ENCODE measurements at regions not wholly inside any gene's neighbourhood (a gene's known extent, or its start where the extent isn't known, plus 50 kb on each side); places are given as distances from the start of the nearest gene placed in this dataset.

GRCh38 chr12:74689071-74689655 is 151.5 kb downstream of the ATXN7L3B start:
- no peaks in the 10 kb centered on the region for H3K27me3 ChIP-seq (ENCODE audit: control insufficient read depth, insufficient read depth, low read length)
- H3K9me3 ChIP-seq (ENCODE audit: control insufficient read depth, low read depth, low read length): peaks cover 11% of the 10 kb centered on the region
- no peak overlapping the region for H3K4me3 ChIP-seq (ENCODE audit: low read length)
- H3K4me1 ChIP-seq (ENCODE audit: control insufficient read depth, low read depth, low read length): no peaks in the 10 kb centered on the region
- H3K9ac ChIP-seq (ENCODE audit: low read length): no peak overlapping the region
- no peaks in the 10 kb centered on the region for H3K36me3 ChIP-seq (ENCODE audit: control insufficient read depth, low read depth, low read length)
- H3K27ac ChIP-seq (ENCODE audit: low read length): no peak overlapping the region

DNA sequence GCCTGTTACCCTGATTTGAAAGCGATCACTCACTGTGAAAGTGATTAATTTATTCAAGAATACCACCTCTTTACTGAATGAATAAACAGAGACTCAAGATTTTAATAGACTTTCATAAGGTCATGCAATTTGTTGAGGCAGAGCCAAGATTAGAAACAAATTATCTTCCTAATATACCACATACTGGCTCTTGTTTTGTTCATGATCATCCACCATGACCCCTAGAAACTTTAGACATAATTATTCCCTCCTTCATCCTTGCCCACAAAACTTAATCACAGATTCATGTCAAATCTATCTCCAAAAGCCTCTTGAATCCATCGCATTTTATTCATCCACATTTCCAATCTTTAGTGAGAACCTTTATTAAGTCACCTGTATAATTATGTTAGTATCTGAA is 152.3 kb downstream of the ATXN7L3B start:
- Histone ChIP-seq H3K4me3 (ENCODE audit: low read length) (no peak overlapping the region), H3K9me3 (ENCODE audit: control insufficient read depth, low read depth, low read length) (peaks cover 11% of the 10 kb centered on the region), H3K27ac (ENCODE audit: low read length) (no peak overlapping the region), H3K4me1 (ENCODE audit: control insufficient read depth, low read depth, low read length) (no peaks in the 10 kb centered on the region), H3K36me3 (ENCODE audit: control insufficient read depth, low read depth, low read length) (no peaks in the 10 kb centered on the region), H3K9ac (ENCODE audit: low read length) (no peak overlapping the region), H3K27me3 (ENCODE audit: control insufficient read depth, insufficient read depth, low read length) (no peaks in the 10 kb centered on the region)

DNA sequence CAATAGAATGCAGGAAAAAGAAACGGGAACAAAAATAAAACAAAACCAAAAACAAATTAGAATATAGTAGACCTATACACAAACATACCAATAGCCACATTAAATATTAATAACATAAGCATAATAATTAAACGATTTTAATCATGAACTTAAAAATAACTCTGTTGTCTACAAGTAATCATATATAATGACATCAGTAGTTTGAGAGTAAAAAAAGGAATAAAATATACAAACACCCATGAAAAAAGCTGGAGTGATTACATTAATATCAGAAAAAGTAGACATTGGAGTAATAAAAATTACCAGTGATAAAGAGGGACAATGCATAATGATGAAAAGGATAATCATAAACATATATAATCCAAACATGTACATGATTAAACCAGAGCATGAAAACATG is 181.8 kb downstream of the ATXN7L3B start:
- no peak overlapping the region for H3K27ac ChIP-seq (ENCODE audit: low read length)
- no peak overlapping the region for H3K9ac ChIP-seq (ENCODE audit: low read length)

DNA sequence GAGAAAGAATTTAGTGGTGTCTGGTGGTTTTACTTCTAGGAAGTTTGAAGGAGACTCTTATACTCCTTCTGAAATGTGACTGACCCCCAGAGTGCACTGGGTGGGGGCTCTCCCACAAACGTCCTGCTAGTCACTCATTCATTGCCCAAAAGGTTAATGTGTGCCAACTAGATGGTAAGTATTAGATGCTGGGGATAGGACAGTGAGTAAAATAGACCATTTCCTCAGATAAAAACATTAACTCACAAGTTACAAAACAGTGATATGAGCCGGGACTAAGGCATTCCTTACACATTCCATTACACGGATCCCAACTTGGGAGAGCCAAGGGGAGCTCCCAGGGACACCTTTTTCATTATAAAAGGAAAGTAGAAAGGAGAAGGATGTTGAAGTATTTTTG is 185.1 kb downstream of the ATXN7L3B start:
- no peaks in the 10 kb centered on the region for H3K27me3 ChIP-seq (ENCODE audit: control insufficient read depth, insufficient read depth, low read length)
- no peaks in the 10 kb centered on the region for H3K9me3 ChIP-seq (ENCODE audit: control insufficient read depth, low read depth, low read length)
- no peak overlapping the region for H3K4me3 ChIP-seq (ENCODE audit: low read length)
- no peak overlapping the region for H3K9ac ChIP-seq (ENCODE audit: low read length)
- no peaks in the 10 kb centered on the region for H3K36me3 ChIP-seq (ENCODE audit: control insufficient read depth, low read depth, low read length)
- H3K4me1 ChIP-seq (ENCODE audit: control insufficient read depth, low read depth, low read length): peaks cover 4% of the 10 kb centered on the region
- H3K27ac ChIP-seq (ENCODE audit: low read length): no peak overlapping the region

More for the DNA sequence above, 181.8 kb downstream of the ATXN7L3B start:
- Histone ChIP-seq H3K9me3 (ENCODE audit: control insufficient read depth, low read depth, low read length) (no peaks in the 10 kb centered on the region), H3K27me3 (ENCODE audit: control insufficient read depth, insufficient read depth, low read length) (no peaks in the 10 kb centered on the region), H3K4me3 (ENCODE audit: low read length) (no peak overlapping the region), H3K4me1 (ENCODE audit: control insufficient read depth, low read depth, low read length) (peaks cover 4% of the 10 kb centered on the region), H3K36me3 (ENCODE audit: control insufficient read depth, low read depth, low read length) (no peaks in the 10 kb centered on the region)

DNA sequence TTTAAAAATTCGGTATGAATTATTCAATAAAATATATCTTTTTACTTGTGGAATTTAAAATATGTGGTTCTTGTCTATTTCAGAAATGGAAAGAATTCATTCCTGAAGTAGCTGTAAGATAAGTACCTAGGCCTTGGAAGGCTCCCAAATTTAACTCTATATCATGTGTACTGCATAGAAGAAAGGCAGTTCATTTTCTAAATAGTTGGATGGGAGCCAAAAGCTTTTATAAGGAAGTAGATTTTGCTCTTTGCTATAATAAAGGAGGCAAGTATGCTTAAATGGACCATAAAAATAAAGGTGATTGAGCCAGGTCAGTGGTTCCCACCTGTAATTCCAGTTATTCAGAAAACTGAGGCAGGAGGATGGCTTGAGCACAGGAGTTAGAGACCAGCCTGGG is 187.5 kb downstream of the ATXN7L3B start:
- H3K27ac ChIP-seq (ENCODE audit: low read length): no peak overlapping the region
- no peak overlapping the region for H3K9ac ChIP-seq (ENCODE audit: low read length)
- no peaks in the 10 kb centered on the region for H3K27me3 ChIP-seq (ENCODE audit: control insufficient read depth, insufficient read depth, low read length)
- no peaks in the 10 kb centered on the region for H3K36me3 ChIP-seq (ENCODE audit: control insufficient read depth, low read depth, low read length)
- no peaks in the 10 kb centered on the region for H3K9me3 ChIP-seq (ENCODE audit: control insufficient read depth, low read depth, low read length)
- H3K4me3 ChIP-seq (ENCODE audit: low read length): no peak overlapping the region
- peaks cover 4% of the 10 kb centered on the region for H3K4me1 ChIP-seq (ENCODE audit: control insufficient read depth, low read depth, low read length)

GRCh38 chr12:74728006-74728405 is 190.4 kb downstream of the ATXN7L3B start:
- H3K9me3 ChIP-seq (ENCODE audit: control insufficient read depth, low read depth, low read length): no peaks in the 10 kb centered on the region
- H3K27ac ChIP-seq (ENCODE audit: low read length): no peak overlapping the region

GRCh38 chr12:74732164-74732784 is 194.6 kb downstream of the ATXN7L3B start:
- Histone ChIP-seq H3K27ac (ENCODE audit: low read length) (no peak overlapping the region), H3K36me3 (ENCODE audit: control insufficient read depth, low read depth, low read length) (no peaks in the 10 kb centered on the region), H3K4me1 (ENCODE audit: control insufficient read depth, low read depth, low read length) (no peaks in the 10 kb centered on the region)

More at GRCh38 chr12:74728006-74728405, 190.4 kb downstream of the ATXN7L3B start:
- H3K9ac ChIP-seq (ENCODE audit: low read length): no peak overlapping the region
- no peaks in the 10 kb centered on the region for H3K4me1 ChIP-seq (ENCODE audit: control insufficient read depth, low read depth, low read length)
- no peaks in the 10 kb centered on the region for H3K36me3 ChIP-seq (ENCODE audit: control insufficient read depth, low read depth, low read length)
- no peaks in the 10 kb centered on the region for H3K27me3 ChIP-seq (ENCODE audit: control insufficient read depth, insufficient read depth, low read length)
- no peak overlapping the region for H3K4me3 ChIP-seq (ENCODE audit: low read length)

GRCh38 chr12:74732826-74733225 is 195.2 kb downstream of the ATXN7L3B start:
- H3K9ac ChIP-seq (ENCODE audit: low read length): no peak overlapping the region
- H3K27ac ChIP-seq (ENCODE audit: low read length): no peak overlapping the region
- H3K4me1 ChIP-seq (ENCODE audit: control insufficient read depth, low read depth, low read length): no peaks in the 10 kb centered on the region

More at GRCh38 chr12:74732164-74732784, 194.6 kb downstream of the ATXN7L3B start:
- H3K9me3 ChIP-seq (ENCODE audit: control insufficient read depth, low read depth, low read length): no peaks in the 10 kb centered on the region
- no peaks in the 10 kb centered on the region for H3K27me3 ChIP-seq (ENCODE audit: control insufficient read depth, insufficient read depth, low read length)
- no peak overlapping the region for H3K9ac ChIP-seq (ENCODE audit: low read length)
- H3K4me3 ChIP-seq (ENCODE audit: low read length): no peak overlapping the region

DNA sequence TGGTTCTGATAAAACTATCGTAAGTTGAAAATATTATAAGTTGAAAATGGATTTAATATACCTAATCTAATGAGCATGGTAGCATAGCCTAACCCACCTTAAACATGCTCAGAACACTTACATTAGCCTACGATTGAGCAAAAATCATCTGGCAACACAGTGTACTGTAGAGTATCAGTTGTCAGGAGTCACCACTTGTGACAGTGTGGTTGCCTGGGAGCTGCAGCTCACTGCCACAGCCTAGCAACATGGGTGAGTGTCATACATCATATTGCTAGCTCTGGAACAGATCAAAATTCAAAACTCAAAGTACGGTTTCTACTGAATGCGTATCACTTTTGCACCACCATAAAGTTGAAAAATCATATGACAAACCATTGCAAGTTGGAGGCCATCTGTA is 203.5 kb downstream of the ATXN7L3B start:
- Histone ChIP-seq H3K4me1 (ENCODE audit: control insufficient read depth, low read depth, low read length) (no peaks in the 10 kb centered on the region), H3K9me3 (ENCODE audit: control insufficient read depth, low read depth, low read length) (no peaks in the 10 kb centered on the region), H3K27me3 (ENCODE audit: control insufficient read depth, insufficient read depth, low read length) (no peaks in the 10 kb centered on the region), H3K27ac (ENCODE audit: low read length) (no peak overlapping the region), H3K9ac (ENCODE audit: low read length) (no peak overlapping the region), H3K4me3 (ENCODE audit: low read length) (no peak overlapping the region), H3K36me3 (ENCODE audit: control insufficient read depth, low read depth, low read length) (no peaks in the 10 kb centered on the region)

More at GRCh38 chr12:74732826-74733225, 195.2 kb downstream of the ATXN7L3B start:
- Histone ChIP-seq H3K9me3 (ENCODE audit: control insufficient read depth, low read depth, low read length) (no peaks in the 10 kb centered on the region), H3K4me3 (ENCODE audit: low read length) (no peak overlapping the region), H3K36me3 (ENCODE audit: control insufficient read depth, low read depth, low read length) (no peaks in the 10 kb centered on the region), H3K27me3 (ENCODE audit: control insufficient read depth, insufficient read depth, low read length) (no peaks in the 10 kb centered on the region)

- H3K27me3 ChIP-seq (ENCODE audit: control insufficient read depth, insufficient read depth, low read length): no peaks in the 10 kb centered on the region
- H3K4me1 ChIP-seq (ENCODE audit: control insufficient read depth, low read depth, low read length): no peaks in the 10 kb centered on the region
- H3K27ac ChIP-seq (ENCODE audit: low read length): no peak overlapping the region
- H3K9me3 ChIP-seq (ENCODE audit: control insufficient read depth, low read depth, low read length): no peaks in the 10 kb centered on the region
- H3K4me3 ChIP-seq (ENCODE audit: low read length): no peak overlapping the region
- no peak overlapping the region for H3K9ac ChIP-seq (ENCODE audit: low read length)
- H3K36me3 ChIP-seq (ENCODE audit: control insufficient read depth, low read depth, low read length): no peaks in the 10 kb centered on the region
Measured at GRCh38 chr12:74747305-74747704, 209.7 kb downstream of the ATXN7L3B start.

DNA sequence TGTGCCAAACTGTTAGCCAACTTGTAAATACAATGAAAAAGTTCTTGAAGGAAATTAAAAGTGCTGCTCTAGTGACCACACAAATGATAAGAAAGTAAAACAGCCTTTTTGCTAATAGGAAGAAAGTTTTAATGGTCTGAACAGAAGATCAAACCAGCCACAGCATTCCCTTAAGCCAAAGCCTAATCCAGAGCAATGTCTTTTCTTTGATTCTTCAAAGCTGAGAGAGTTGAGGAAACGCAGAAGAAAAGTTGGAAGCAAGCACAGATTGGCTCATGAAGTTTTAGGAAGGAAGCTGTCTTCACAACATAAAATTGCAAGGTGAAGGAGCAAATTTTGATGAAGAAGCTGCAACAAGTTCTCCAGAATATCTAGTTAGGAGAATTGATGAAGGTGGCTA is 213.8 kb downstream of the ATXN7L3B start:
- no peak overlapping the region for H3K4me3 ChIP-seq (ENCODE audit: low read length)
- no peak overlapping the region for H3K27ac ChIP-seq (ENCODE audit: low read length)
- no peaks in the 10 kb centered on the region for H3K4me1 ChIP-seq (ENCODE audit: control insufficient read depth, low read depth, low read length)
- H3K9ac ChIP-seq (ENCODE audit: low read length): no peak overlapping the region
- H3K27me3 ChIP-seq (ENCODE audit: control insufficient read depth, insufficient read depth, low read length): no peaks in the 10 kb centered on the region
- H3K9me3 ChIP-seq (ENCODE audit: control insufficient read depth, low read depth, low read length): no peaks in the 10 kb centered on the region
- no peaks in the 10 kb centered on the region for H3K36me3 ChIP-seq (ENCODE audit: control insufficient read depth, low read depth, low read length)

GRCh38 chr12:74752215-74752614 is 214.6 kb downstream of the ATXN7L3B start:
- Histone ChIP-seq H3K36me3 (ENCODE audit: control insufficient read depth, low read depth, low read length) (no peaks in the 10 kb centered on the region), H3K4me3 (ENCODE audit: low read length) (no peak overlapping the region), H3K27ac (ENCODE audit: low read length) (no peak overlapping the region), H3K27me3 (ENCODE audit: control insufficient read depth, insufficient read depth, low read length) (no peaks in the 10 kb centered on the region), H3K9me3 (ENCODE audit: control insufficient read depth, low read depth, low read length) (no peaks in the 10 kb centered on the region), H3K4me1 (ENCODE audit: control insufficient read depth, low read depth, low read length) (no peaks in the 10 kb centered on the region), H3K9ac (ENCODE audit: low read length) (no peak overlapping the region)

Data from iPS-18a (cell line).